NCI-H446 (cell line): ENCODE measurements at regions not wholly inside any gene's neighbourhood (a gene's known extent, or its start where the extent isn't known, plus 50 kb on each side); places are given as distances from the start of the nearest gene placed in this dataset.

Experiments used
- DNase-seq, 2 experiments: peaks; one replicate each; lab custom pipeline; 2025; lab: John Stamatoyannopoulos, UW

- DNase-seq: no peak
Measured at GRCh38 chr3:117709108-117709507, 999.5 kb downstream of the TUSC7 start.

- DNase-seq: no peak
Measured at GRCh38 chr3:117710501-117710900, 1000.9 kb downstream of the TUSC7 start.

- peak; percentile 13 to 59 for DNase-seq
Measured at GRCh38 chr3:117719316-117719926, 1009.8 kb downstream of the TUSC7 start.

GRCh38 chr3:117721866-117722265, 1012.3 kb downstream of the TUSC7 start:
- DNase-seq: no peak

DNA sequence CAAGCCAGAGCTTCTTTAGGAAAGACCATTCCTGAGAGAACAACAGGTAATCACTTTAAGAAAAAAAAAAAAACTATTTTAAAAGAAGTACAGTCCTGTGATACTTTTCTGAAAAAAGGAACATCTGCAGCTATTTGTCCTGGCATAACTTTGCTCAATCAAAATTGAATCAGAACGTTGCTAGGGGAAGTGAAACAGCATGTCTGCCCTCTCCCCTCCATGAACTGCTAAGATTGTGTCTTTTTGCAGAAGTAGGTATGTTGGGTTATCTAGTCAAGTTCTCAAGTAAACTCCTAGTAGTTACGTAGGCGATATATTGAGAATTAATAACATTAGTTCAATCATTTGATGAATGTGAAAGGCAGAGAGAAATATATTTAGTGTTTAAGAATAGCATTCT, 1013.3 kb downstream of the TUSC7 start:
- no peak for DNase-seq

- no peak for DNase-seq
Measured at GRCh38 chr3:117723825-117724224, 1014.2 kb downstream of the TUSC7 start.

DNA sequence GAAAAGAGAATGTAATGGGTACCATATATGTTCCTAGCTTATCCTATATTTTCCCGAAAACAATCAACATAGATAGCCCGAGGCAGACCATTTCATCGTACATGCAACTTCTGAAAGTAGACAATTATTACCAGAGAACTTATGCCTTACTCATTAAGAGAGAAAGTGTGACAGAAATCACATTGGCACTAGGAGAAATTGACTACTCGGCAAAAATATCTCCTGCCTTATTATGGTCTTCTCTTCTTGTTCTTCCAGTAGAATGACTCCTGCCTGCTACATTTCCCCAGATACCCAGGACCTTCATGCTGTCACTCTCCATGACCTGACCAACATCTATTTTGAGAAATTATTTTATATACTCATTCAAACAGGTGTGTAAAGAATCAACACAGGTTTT, 1015.7 kb downstream of the TUSC7 start:
- DNase-seq: no peak

DNA sequence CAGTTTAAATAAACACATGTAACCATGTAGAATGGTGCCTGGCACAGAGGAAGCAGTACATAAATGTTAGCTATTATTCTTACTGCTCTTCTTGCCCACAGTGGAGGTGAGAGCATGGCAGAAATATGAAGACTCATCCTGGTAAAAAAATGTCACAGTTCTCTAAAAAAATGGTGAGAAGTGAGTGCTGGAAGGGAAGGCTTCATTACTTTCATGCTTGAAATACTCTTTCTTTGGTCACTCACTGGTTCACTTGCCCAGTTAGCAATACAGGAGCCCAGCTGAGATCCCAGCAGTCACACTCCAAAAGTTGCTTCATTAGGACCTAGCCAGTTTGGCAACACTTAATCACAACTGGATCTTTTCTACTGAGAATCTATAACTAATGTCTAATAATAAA, 1017.2 kb downstream of the TUSC7 start:
- DNase-seq: peak in 1 of 2 experiments; percentile 25

DNA sequence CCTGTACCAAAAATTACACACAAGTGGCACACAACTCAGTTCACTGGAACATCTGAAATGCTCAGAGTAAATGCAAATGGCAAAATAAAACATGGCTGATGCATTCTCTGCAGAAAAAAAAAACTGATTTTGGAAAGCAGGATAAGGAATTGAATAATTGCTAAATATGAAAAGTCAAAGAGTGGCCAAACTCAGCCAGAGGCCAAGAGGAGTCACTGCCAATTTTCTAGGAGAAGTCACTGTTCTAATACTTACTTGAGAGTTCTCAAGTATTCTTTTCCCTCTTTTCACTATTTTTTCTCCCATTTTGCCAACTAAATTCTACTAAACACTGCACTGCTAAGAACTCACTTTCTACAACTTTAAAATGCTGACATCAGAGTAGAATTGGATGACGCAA, 1018.6 kb downstream of the TUSC7 start:
- peak in 1 of 2 experiments; percentile 41 for DNase-seq

- DNase-seq: no peak
Measured at GRCh38 chr3:117734496-117734895, 1024.9 kb downstream of the TUSC7 start.

- DNase-seq: no peak
Measured at GRCh38 chr3:117735481-117736101, 1026.0 kb downstream of the TUSC7 start.

DNA sequence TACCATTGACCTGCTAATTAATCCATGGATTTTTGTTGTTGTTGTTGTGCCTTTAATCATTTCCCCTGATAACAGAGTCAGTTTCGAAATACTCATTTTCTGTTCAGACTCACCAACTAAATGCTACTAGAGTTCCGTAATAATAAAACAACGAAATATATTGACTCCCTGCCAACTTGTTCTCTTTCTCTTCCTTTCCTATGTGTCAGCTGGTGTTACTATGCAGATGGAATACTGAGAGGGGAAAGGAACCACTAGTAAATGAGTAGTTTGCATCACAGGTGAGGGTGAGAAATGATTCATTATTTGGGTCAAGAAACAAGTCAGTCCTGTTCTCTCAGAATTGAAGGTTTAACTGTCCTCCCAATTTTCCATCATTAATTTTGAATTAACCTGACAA, 1027.3 kb downstream of the TUSC7 start:
- DNase-seq: no peak

DNA sequence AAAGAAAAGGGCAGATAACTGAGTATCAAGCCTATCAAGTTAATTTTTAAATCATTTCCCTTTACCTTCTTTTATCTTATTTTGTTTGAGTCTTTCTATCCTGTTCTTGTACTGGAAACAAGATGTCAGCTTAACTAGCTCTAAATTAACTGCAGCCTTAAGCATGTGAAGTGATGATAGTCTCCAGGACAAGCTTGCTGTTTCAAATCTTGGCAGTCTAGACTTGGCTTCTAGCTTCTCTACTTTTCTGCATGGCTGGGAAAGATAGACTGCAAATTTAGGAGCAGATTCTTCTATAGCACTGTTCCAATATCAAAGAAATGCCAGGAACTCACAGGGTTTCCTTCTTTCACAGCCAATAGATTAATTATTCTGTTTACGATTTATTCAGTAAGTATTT, 1034.4 kb downstream of the TUSC7 start:
- peak in 1 of 2 experiments; percentile 78 for DNase-seq

GRCh38 chr3:117744935-117745334, 1035.4 kb downstream of the TUSC7 start:
- DNase-seq: no peak

GRCh38 chr3:117745516-117745915, 1035.9 kb downstream of the TUSC7 start:
- peak in 1 of 2 experiments; percentile 86 for DNase-seq

DNA sequence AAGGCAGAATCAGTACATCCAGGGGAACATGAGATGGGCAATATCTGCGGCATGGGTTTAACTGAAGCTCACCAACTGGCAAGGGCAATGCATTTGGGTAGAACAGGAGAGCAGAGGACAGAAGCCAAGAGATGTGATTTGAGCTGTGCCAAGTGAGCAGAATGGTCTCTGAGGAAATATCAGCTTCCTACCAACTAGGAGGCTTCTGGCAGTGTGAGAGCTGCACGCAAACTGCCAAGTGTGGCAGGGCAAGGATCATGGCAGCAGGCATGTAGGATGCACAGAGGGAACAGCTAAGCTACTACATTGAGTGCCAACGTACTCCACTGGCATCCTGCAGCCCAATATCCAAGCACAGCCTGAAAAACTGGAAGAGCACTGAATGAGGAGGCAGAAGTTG, 1036.5 kb downstream of the TUSC7 start:
- peak; percentile 89 to 97 for DNase-seq

DNA sequence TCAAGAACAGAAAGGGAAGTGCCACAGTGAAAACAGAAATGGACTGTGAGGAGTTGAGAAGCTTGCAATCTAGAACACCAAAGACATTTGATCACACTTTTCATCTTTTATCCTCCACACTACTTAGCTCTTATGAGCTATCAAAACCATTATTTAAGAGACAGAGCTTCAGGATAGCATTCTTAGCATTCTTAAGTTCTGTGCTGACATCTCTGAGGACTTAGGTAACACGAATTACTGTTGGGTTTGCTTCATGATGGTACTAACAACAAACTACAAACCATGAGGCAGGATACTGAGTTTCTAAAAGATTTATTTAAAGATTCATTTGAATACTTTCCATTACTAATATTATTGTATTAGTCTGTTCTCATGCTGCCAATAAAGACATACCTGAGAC, 1038.6 kb downstream of the TUSC7 start:
- DNase-seq: no peak

DNA sequence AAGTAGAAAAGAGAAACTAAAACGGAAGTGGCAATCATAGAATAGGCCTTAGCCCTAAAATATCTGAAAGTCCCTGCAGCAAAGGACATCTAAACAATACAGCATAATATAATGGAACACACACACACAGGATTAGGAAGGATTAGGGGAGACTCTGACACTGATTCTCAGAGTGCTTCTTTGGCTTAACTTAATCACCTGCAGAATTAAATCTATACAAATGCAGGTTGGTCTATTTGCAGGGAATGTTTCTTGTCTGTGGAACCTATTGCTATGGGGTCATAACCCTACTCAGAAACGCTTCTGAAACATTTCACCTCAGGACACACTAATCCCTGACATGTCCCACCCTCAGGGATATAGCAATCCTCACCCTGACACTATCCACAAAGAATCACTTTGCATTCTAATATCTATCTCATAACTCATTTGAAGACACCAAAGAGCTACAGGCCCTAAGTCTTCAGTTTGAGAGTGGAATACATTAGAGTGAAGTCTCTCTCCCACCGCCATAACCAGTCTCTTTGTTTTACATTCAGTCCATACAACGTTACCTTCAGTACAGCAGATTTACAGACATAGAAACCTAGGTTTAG, 1041.2 kb downstream of the TUSC7 start:
- no peak for DNase-seq

- DNase-seq: no peak
Measured at GRCh38 chr3:117751651-117752050, 1042.1 kb downstream of the TUSC7 start.

DNA sequence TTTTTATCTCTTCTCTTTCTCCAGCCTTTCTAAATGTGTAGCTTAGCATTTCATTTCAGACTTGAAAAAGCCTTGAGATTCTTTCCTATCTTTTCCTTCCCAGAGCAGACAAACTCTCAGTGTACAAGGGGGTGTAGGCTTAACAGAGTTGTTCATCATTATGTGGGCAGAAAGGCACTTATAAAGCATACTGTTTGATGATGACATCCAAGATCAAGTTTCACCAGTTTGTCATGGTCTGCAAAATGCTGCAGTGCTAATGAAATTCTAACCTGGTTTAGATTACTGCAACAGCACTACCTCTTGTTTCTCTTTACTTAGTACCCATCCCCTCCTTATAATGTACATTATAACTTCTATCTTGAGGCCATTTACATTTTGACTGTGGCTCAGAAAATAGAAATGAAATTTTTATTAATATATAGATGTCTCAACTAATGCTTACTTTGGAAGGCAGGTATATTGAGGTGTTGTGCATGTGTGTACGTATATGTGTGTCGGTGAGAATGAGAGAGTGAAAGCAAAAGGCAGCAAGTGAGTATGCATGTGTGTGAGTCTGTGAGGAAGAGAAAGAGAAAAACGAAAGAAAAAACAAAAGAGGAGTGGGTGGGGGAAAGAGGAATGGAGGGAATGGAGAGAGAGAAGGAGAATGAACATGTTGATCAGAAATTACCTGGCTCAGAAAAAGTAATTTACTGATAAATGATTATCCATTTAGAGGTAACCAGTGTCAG, 1043.6 kb downstream of the TUSC7 start:
- no peak for DNase-seq

- no peak for DNase-seq
Measured at GRCh38 chr3:117754058-117754457, 1044.5 kb downstream of the TUSC7 start.

GRCh38 chr3:117754841-117755240, 1045.3 kb downstream of the TUSC7 start:
- no peak for DNase-seq

DNA sequence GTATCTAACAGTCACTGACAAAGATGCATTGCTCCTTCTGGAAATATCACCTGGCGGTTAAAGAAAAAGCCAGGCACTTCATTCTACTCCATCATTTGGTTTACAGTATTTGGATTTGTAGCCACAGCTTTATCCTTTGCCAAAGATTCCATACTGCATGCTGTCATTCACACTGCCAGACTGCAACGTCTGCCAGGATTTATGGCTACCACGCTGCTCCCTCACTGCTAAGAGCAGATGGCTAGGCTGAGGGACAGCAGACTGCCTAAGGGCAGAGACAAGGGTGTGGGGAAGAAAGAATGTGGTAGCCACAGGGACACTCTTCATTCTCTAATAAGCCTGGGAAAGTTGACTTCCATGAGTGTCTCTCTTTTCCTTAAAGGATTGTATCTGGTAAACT, 1047.0 kb downstream of the TUSC7 start:
- peak; percentile 92 to 96 for DNase-seq
